ENCODE measurements at regions not wholly inside any gene's neighbourhood (a gene's known extent, or its start where the extent isn't known, plus 50 kb on each side); places are given as distances from the start of the nearest gene placed in this dataset.

DNA sequence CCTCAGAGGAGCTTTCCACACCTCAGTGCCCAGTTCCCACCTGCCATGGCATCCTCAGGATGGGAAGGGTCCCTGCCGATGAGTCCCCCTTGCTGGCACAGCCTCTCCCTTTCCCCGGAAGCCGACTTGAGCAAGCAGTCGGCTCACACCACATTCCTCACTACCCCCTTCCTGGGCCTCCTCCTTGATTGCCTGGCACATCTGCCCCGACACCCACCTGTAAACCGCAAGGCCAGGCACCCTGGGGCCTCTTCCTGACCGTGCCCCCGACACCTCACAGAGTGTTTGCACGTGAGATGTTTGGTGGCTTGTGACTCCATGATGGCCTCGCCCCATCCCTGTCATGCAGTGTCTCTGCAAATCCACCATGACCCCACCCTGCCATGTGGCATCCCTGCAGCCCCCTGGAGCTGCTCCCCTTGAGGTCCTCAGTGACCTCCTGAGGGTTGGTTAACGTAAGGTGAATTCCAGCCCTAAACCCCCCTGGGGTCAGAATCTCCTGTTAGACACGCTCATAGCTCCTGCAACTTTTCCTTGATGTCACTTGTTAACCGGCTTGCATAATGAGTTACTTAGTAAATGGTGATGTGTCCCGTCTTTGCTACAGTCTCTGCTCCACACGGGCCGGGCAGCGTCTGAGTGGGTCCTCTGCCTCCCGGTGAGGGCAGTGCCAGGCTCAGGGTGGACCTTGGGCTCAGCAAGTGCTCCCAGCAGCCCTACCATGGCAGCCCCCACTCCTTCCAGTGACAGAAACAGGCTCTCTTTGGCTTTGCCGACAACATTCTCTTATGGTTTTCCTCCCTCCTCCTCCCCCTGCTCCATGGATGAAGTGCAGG, 115.9 kb upstream of the FRMD1 start:
- H3K9ac ChIP-seq (ENCODE audit: extremely low read depth, insufficient read length, low read length) = no peak overlapping the region
- H2BK5ac ChIP-seq (ENCODE audit: insufficient read length, low read length) = no peak overlapping the region
- H3K56ac ChIP-seq (ENCODE audit: insufficient read length, low read depth, low read length) = no peak overlapping the region
- Mint-ChIP-seq H3K36me3 (ENCODE audit: insufficient read depth in 1 of 3, low read depth in 3 of 3) (no peaks in the 10 kb centered on the region; a peak in 2 of 7 replicates), H3K9me3 (no peaks in the 10 kb centered on the region), H3K27ac (no peak overlapping the region; a peak in 1 of 7 replicates), H3K4me1 (peaks cover 10 to 20% of the 10 kb centered on the region in 2 experiments), H3K27me3 (ENCODE audit: low read depth) (peaks cover 12% of the 10 kb centered on the region), H3K4me3 (no peak overlapping the region)
- H3K79me2 ChIP-seq (ENCODE audit: insufficient read depth, low read length) = no peaks in the 10 kb centered on the region
- no peak overlapping the region for H4K91ac ChIP-seq (ENCODE audit: insufficient read length, low read depth, low read length)
- H2BK15ac ChIP-seq (ENCODE audit: low read depth, low read length) = no peak overlapping the region
- no peak overlapping the region for H3T11ph ChIP-seq (ENCODE audit: low read length)
- no peak overlapping the region for H3K18ac ChIP-seq (ENCODE audit: insufficient read length, low read depth, low read length)
- no peak overlapping the region for H3K23ac ChIP-seq (ENCODE audit: insufficient read length, low read depth, low read length)
- H2BK120ac ChIP-seq (ENCODE audit: low read depth, low read length, poor library complexity, severe bottlenecking) = no peak overlapping the region
- H3K4me2 ChIP-seq (ENCODE audit: insufficient read depth, insufficient read length, low read length) = no peak overlapping the region
- H4K5ac ChIP-seq (ENCODE audit: insufficient read length, low read depth, low read length) = no peak overlapping the region
- no peaks in the 10 kb centered on the region for H3K9me3 ChIP-seq (ENCODE audit: control insufficient read depth, low read depth, low read length)
- no peaks in the 10 kb centered on the region for H3K4me1 ChIP-seq (ENCODE audit: insufficient read depth, low read length)
- TF ChIP-seq, protein P1, sequence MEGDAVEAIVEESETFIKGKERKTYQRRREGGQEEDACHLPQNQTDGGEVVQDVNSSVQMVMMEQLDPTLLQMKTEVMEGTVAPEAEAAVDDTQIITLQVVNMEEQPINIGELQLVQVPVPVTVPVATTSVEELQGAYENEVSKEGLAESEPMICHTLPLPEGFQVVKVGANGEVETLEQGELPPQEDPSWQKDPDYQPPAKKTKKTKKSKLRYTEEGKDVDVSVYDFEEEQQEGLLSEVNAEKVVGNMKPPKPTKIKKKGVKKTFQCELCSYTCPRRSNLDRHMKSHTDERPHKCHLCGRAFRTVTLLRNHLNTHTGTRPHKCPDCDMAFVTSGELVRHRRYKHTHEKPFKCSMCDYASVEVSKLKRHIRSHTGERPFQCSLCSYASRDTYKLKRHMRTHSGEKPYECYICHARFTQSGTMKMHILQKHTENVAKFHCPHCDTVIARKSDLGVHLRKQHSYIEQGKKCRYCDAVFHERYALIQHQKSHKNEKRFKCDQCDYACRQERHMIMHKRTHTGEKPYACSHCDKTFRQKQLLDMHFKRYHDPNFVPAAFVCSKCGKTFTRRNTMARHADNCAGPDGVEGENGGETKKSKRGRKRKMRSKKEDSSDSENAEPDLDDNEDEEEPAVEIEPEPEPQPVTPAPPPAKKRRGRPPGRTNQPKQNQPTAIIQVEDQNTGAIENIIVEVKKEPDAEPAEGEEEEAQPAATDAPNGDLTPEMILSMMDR (conservative IDR thresholded peaks at IDR 0.05) = no peak
- no peak overlapping the region for H2AK5ac ChIP-seq (ENCODE audit: insufficient read length, low read length)
- no peaks in the 10 kb centered on the region for H3K27me3 ChIP-seq (ENCODE audit: insufficient read depth, low read length)
- peaks cover 2% of the 10 kb centered on the region for H3K23me2 ChIP-seq (ENCODE audit: insufficient read length, low read depth, low read length, poor library complexity, severe bottlenecking)
- H3K27ac ChIP-seq (ENCODE audit: insufficient read length, low read depth, low read length) = no peak overlapping the region
- no peak overlapping the region for H3K4ac ChIP-seq (ENCODE audit: low read depth, low read length)
- no peak overlapping the region for H2AFZ ChIP-seq (ENCODE audit: low read length)
- no peaks in the 10 kb centered on the region for H4K20me1 ChIP-seq (ENCODE audit: control insufficient read depth, insufficient read depth, insufficient read length)
- WGBS (ENCODE audit: extremely low coverage, insufficient read length, low lambda C conversion rate) = no CpG with 5 or more reads among the region's 19 CpGs
- no peak overlapping the region for H3K14ac ChIP-seq (ENCODE audit: insufficient read depth, low read length)
- no peaks in the 10 kb centered on the region for H3K79me1 ChIP-seq (ENCODE audit: insufficient read depth, low read depth, low read length, poor library complexity, severe bottlenecking)
- peak; percentile 15 for DNase-seq
- no peak overlapping the region for H4K8ac ChIP-seq (replicated peaks; ENCODE audit: insufficient read length, low read depth, low read length)
- H2BK20ac ChIP-seq (ENCODE audit: low read depth, low read length, poor library complexity, severe bottlenecking) = no peak overlapping the region
- H2BK12ac ChIP-seq (ENCODE audit: insufficient read length, low read depth, low read length) = no peak overlapping the region
